B cell (primary cell): ENCODE measurements at regions not wholly inside any gene's neighbourhood (a gene's known extent, or its start where the extent isn't known, plus 50 kb on each side); places are given as distances from the start of the nearest gene placed in this dataset.
A peak's percentile ranks its signal among the peaks of the same experiment; 100 is the strongest.
"Not testable (repeated sequence)": the region's sequence is repeated elsewhere in the genome, so short reads cannot be mapped to it uniquely, and the experiment has no call there.

ENCODE experiments used
- EZH2 ChIP-seq: IDR thresholded peaks from 2 replicates; pipeline ENCODE4 v1.6.1; 2012; ENCODE audit warnings: borderline replicate concordance, low read depth, mild to moderate bottlenecking, moderate library complexity, low read length; ENCODE audit not compliant: insufficient read depth, poor library complexity, severe bottlenecking
- TF ChIP-seq, protein P1 (sequence below): fragments of 200-600 bp; IDR thresholded peaks from one replicate; pipeline ENCODE4 v1.8.0; 2022; ENCODE audit warnings: antibody characterized with exemption, mild to moderate bottlenecking

DNA sequence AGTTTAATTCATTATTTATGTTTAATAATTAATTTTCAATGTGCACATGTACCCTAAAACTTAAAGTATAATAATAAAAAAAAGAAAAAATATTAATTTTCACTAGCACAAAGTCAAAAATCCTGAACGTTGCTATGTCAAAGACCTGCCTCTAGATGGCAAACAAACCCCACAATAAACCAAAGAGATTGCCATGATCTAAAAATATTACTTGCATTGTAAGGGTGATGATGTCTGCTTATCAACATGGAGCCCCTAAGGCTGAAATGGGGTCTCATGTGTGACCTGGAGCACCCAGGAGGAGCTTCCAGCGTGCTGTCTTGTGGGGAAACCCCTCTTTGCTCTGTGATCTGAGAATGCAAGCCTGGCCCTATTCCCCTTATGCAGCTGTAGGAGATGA, 1259.3 kb downstream of the RPIA start:
- TF ChIP-seq, protein P1, sequence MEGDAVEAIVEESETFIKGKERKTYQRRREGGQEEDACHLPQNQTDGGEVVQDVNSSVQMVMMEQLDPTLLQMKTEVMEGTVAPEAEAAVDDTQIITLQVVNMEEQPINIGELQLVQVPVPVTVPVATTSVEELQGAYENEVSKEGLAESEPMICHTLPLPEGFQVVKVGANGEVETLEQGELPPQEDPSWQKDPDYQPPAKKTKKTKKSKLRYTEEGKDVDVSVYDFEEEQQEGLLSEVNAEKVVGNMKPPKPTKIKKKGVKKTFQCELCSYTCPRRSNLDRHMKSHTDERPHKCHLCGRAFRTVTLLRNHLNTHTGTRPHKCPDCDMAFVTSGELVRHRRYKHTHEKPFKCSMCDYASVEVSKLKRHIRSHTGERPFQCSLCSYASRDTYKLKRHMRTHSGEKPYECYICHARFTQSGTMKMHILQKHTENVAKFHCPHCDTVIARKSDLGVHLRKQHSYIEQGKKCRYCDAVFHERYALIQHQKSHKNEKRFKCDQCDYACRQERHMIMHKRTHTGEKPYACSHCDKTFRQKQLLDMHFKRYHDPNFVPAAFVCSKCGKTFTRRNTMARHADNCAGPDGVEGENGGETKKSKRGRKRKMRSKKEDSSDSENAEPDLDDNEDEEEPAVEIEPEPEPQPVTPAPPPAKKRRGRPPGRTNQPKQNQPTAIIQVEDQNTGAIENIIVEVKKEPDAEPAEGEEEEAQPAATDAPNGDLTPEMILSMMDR, result peak; percentile 11
- TF ChIP-seq EZH2, result not testable (repeated sequence)
